SK-N-SH treated with all-trans-retinoic acid at 6 μM for 48 hours (cell line): ENCODE measurements at regions not wholly inside any gene's neighbourhood (a gene's known extent, or its start where the extent isn't known, plus 50 kb on each side); places are given as distances from the start of the nearest gene placed in this dataset.

ENCODE experiments used
- ATAC-seq: fragments of 200-7000 bp; cut with Tn5 transposase; 3 replicates; pipeline ENCODE4 v1.9.1; 2020; ENCODE audit warnings: mild to moderate bottlenecking, moderate library complexity
- ARNTL ChIP-seq: fragments of 450-650 bp; formaldehyde crosslinking; IDR thresholded peaks from 2 replicates; pipeline ENCODE4 v1.5.0; 2020; ENCODE audit warnings: low read depth, mild to moderate bottlenecking, moderate library complexity, borderline replicate concordance
- BACH2 ChIP-seq: fragments of 250-450 bp; sonication (Bioruptor Pico); IDR thresholded peaks from 2 replicates; pipeline ENCODE4 v1.9.0; 2021; ENCODE audit warnings: mild to moderate bottlenecking, borderline replicate concordance
- CSDC2 ChIP-seq: fragments of 250-450 bp; sonication (Bioruptor Pico); IDR thresholded peaks from 2 replicates; pipeline ENCODE4 v1.5.0; 2020; ENCODE audit warnings: mild to moderate bottlenecking, moderate library complexity
- GLIS3 ChIP-seq: fragments of 250-450 bp; sonication (Bioruptor Pico); IDR thresholded peaks from 2 replicates; pipeline ENCODE4 v1.5.0; 2020; ENCODE audit warnings: mild to moderate bottlenecking, moderate library complexity
- ISL1 ChIP-seq: fragments of 250-450 bp; sonication (Bioruptor Pico); IDR thresholded peaks from 2 replicates; pipeline ENCODE4 v2.1.2; 2022; ENCODE audit warnings: mild to moderate bottlenecking, moderate library complexity
- OSR1 ChIP-seq: fragments of 250-450 bp; sonication (Bioruptor Pico); IDR thresholded peaks from 2 replicates; pipeline ENCODE4 v1.8.0; 2022; ENCODE audit warnings: moderate library complexity, mild to moderate bottlenecking, inconsistent platforms
- PPARA ChIP-seq: fragments of 250-450 bp; sonication (Bioruptor Pico); IDR thresholded peaks from 2 replicates; pipeline ENCODE4 v1.5.0; 2020; ENCODE audit warnings: mild to moderate bottlenecking, borderline replicate concordance
- RARB ChIP-seq: fragments of 250-450 bp; sonication (Bioruptor Pico); IDR thresholded peaks from 2 replicates; pipeline ENCODE4 v1.8.0; 2021; ENCODE audit warnings: mild to moderate bottlenecking, moderate library complexity
- SNAI2 ChIP-seq: fragments of 250-450 bp; sonication (Bioruptor Pico); IDR thresholded peaks from 2 replicates; pipeline ENCODE4 v1.5.0; 2020; ENCODE audit warnings: mild to moderate bottlenecking, moderate library complexity
- TOX ChIP-seq: fragments of 250-450 bp; sonication (Bioruptor Pico); IDR thresholded peaks from 2 replicates; pipeline ENCODE4 v1.8.0; 2021; ENCODE audit warnings: mild to moderate bottlenecking, moderate library complexity, borderline replicate concordance
- ZC3H10 ChIP-seq: fragments of 250-450 bp; sonication (Bioruptor Pico); IDR thresholded peaks from 2 replicates; pipeline ENCODE4 v1.5.1; 2021; ENCODE audit warnings: mild to moderate bottlenecking, moderate library complexity
- ZFP3 ChIP-seq: fragments of 250-450 bp; sonication (Bioruptor Pico); IDR thresholded peaks from 2 replicates; pipeline ENCODE4 v1.5.0; 2020; ENCODE audit warnings: mild to moderate bottlenecking, moderate library complexity
- ZFP30 ChIP-seq: fragments of 450-650 bp; formaldehyde crosslinking; IDR thresholded peaks from 2 replicates; pipeline ENCODE4 v1.5.0; 2022; ENCODE audit warnings: mild to moderate bottlenecking, moderate library complexity
- ZNF565 ChIP-seq: fragments of 450-650 bp; formaldehyde crosslinking; conservative IDR thresholded peaks from 2 replicates; pipeline ENCODE4 v1.5.0; 2020; ENCODE audit warnings: low read depth, mild to moderate bottlenecking, moderate library complexity
- ZNF70 ChIP-seq: fragments of 450-650 bp; formaldehyde crosslinking; IDR thresholded peaks from 2 replicates; pipeline ENCODE4 v1.5.0; 2020; ENCODE audit warnings: mild to moderate bottlenecking, moderate library complexity
- ZNF8 ChIP-seq: fragments of 450-650 bp; formaldehyde crosslinking; IDR thresholded peaks from 2 replicates; pipeline ENCODE4 v1.5.0; 2020; ENCODE audit warnings: mild to moderate bottlenecking, moderate library complexity
- TF ChIP-seq, protein P1 (sequence below): fragments of 250-450 bp; sonication (Bioruptor Pico); IDR thresholded peaks from 2 replicates; pipeline ENCODE4 v1.5.1; 2021; ENCODE audit warnings: mild to moderate bottlenecking, moderate library complexity
- TF ChIP-seq, protein P2 (sequence below): fragments of 250-450 bp; sonication (Bioruptor Pico); IDR thresholded peaks from 2 replicates; pipeline ENCODE4 v1.8.0; 2020; ENCODE audit warnings: mild to moderate bottlenecking, moderate library complexity, borderline replicate concordance
- TF ChIP-seq, protein P3 (sequence below): fragments of 250-450 bp; sonication (Bioruptor Pico); IDR thresholded peaks from 2 replicates; pipeline ENCODE4 v1.8.0; 2021; ENCODE audit warnings: low read depth, mild to moderate bottlenecking, moderate library complexity, borderline replicate concordance
- TF ChIP-seq, protein P4 (sequence below): fragments of 250-450 bp; sonication (Bioruptor Pico); IDR thresholded peaks from 2 replicates; pipeline ENCODE4 v1.5.0; 2020; ENCODE audit warnings: mild to moderate bottlenecking, moderate library complexity
- TF ChIP-seq, protein P5 (sequence below): fragments of 250-450 bp; sonication (Bioruptor Pico); IDR thresholded peaks from 2 replicates; pipeline ENCODE4 v1.5.1; 2020; ENCODE audit warnings: low read depth, mild to moderate bottlenecking, moderate library complexity

DNA sequence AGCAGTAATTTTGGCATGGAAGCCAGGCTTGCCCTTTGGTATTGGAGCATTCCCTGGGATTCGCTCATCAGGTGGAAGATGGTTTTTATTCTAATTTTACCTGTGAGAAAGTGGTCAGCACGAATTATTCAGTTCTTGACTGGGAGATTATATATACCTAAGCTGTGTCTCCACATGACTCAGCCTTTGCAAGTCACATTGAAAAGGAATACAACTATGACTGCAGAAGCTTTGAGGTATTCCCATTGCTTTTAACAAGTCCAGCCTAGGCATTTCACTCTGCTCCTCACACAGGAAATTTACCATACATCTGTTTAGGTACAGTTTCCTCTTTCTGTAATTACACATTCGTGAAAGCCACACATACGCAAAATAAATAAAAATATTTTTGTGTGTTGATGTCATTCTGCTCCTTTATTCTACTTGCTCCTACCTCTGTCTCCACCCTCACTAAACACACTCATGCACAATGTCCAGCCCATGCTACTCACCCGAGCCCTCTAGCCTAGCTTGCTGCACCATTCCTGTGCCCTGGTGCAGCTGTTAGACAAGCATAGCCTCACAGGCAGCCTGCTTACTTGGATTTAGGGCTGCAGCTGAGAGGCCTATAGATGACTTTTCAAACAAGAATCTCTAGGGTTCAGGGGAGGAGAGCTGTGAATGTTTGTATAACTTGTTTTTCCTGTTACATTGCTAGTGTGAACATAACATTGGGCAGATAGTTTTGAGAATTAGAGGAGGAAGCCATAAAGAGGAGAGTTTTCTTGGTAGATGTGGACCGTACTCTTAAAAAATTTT is 504.4 kb upstream of the FAT1 start:
- TF ChIP-seq, protein P1, sequence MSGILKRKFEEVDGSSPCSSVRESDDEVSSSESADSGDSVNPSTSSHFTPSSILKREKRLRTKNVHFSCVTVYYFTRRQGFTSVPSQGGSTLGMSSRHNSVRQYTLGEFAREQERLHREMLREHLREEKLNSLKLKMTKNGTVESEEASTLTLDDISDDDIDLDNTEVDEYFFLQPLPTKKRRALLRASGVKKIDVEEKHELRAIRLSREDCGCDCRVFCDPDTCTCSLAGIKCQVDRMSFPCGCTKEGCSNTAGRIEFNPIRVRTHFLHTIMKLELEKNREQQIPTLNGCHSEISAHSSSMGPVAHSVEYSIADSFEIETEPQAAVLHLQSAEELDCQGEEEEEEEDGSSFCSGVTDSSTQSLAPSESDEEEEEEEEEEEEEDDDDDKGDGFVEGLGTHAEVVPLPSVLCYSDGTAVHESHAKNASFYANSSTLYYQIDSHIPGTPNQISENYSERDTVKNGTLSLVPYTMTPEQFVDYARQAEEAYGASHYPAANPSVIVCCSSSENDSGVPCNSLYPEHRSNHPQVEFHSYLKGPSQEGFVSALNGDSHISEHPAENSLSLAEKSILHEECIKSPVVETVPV (CRISPR knock-in tag), result no peak
- TF ChIP-seq ZNF70 (CRISPR knock-in tag) (no peak), OSR1 (CRISPR knock-in tag) (no peak)
- TF ChIP-seq, all 23 proteins: peak for 0
- no peak for ATAC-seq

DNA sequence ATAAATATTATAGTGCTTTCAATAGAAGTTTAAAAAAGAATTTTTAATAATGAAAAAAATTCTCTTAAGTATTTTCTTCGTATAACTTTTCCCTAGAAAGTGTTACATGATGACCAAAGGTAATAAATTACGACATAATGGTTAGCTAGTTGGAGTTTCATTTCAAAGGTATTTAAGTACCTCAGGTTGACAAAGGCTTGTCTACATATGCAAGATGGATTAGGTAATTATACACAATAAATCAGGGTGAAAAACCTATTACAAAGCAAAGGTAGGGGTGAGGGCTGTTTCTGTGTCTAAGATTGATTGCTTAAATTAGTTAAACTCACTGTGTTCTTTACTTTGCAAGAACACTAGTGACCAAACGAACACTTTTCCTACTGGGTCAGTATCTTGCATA is 508.5 kb upstream of the FAT1 start:
- no peak for ATAC-seq
- TF ChIP-seq ZNF70 (CRISPR knock-in tag) (no peak), OSR1 (CRISPR knock-in tag) (no peak), PPARA (no peak), ZNF8 (no peak), ZFP30 (CRISPR knock-in tag) (no peak), ZC3H10 (CRISPR knock-in tag) (no peak), ZNF565 (no peak), RARB (CRISPR knock-in tag) (no peak), ISL1 (CRISPR knock-in tag) (no peak), GLIS3 (CRISPR knock-in tag) (no peak), ZFP3 (CRISPR knock-in tag) (no peak), CSDC2 (CRISPR knock-in tag) (no peak), TOX (no peak), SNAI2 (CRISPR knock-in tag) (no peak), ARNTL (no peak), BACH2 (CRISPR knock-in tag) (no peak)
- TF ChIP-seq, protein P2, sequence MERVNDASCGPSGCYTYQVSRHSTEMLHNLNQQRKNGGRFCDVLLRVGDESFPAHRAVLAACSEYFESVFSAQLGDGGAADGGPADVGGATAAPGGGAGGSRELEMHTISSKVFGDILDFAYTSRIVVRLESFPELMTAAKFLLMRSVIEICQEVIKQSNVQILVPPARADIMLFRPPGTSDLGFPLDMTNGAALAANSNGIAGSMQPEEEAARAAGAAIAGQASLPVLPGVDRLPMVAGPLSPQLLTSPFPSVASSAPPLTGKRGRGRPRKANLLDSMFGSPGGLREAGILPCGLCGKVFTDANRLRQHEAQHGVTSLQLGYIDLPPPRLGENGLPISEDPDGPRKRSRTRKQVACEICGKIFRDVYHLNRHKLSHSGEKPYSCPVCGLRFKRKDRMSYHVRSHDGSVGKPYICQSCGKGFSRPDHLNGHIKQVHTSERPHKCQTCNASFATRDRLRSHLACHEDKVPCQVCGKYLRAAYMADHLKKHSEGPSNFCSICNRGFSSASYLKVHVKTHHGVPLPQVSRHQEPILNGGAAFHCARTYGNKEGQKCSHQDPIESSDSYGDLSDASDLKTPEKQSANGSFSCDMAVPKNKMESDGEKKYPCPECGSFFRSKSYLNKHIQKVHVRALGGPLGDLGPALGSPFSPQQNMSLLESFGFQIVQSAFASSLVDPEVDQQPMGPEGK, result no peak
- TF ChIP-seq, protein P3, sequence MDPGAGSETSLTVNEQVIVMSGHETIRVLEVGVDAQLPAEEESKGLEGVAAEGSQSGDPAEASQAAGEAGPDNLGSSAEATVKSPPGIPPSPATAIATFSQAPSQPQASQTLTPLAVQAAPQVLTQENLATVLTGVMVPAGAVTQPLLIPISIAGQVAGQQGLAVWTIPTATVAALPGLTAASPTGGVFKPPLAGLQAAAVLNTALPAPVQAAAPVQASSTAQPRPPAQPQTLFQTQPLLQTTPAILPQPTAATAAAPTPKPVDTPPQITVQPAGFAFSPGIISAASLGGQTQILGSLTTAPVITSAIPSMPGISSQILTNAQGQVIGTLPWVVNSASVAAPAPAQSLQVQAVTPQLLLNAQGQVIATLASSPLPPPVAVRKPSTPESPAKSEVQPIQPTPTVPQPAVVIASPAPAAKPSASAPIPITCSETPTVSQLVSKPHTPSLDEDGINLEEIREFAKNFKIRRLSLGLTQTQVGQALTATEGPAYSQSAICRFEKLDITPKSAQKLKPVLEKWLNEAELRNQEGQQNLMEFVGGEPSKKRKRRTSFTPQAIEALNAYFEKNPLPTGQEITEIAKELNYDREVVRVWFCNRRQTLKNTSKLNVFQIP (CRISPR knock-in tag), result no peak
- TF ChIP-seq, protein P1 (CRISPR knock-in tag), result no peak
- TF ChIP-seq, protein P4, sequence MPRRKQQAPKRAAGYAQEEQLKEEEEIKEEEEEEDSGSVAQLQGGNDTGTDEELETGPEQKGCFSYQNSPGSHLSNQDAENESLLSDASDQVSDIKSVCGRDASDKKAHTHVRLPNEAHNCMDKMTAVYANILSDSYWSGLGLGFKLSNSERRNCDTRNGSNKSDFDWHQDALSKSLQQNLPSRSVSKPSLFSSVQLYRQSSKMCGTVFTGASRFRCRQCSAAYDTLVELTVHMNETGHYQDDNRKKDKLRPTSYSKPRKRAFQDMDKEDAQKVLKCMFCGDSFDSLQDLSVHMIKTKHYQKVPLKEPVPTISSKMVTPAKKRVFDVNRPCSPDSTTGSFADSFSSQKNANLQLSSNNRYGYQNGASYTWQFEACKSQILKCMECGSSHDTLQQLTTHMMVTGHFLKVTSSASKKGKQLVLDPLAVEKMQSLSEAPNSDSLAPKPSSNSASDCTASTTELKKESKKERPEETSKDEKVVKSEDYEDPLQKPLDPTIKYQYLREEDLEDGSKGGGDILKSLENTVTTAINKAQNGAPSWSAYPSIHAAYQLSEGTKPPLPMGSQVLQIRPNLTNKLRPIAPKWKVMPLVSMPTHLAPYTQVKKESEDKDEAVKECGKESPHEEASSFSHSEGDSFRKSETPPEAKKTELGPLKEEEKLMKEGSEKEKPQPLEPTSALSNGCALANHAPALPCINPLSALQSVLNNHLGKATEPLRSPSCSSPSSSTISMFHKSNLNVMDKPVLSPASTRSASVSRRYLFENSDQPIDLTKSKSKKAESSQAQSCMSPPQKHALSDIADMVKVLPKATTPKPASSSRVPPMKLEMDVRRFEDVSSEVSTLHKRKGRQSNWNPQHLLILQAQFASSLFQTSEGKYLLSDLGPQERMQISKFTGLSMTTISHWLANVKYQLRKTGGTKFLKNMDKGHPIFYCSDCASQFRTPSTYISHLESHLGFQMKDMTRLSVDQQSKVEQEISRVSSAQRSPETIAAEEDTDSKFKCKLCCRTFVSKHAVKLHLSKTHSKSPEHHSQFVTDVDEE (CRISPR knock-in tag), result no peak
- TF ChIP-seq, all 23 proteins: peak for 0

DNA sequence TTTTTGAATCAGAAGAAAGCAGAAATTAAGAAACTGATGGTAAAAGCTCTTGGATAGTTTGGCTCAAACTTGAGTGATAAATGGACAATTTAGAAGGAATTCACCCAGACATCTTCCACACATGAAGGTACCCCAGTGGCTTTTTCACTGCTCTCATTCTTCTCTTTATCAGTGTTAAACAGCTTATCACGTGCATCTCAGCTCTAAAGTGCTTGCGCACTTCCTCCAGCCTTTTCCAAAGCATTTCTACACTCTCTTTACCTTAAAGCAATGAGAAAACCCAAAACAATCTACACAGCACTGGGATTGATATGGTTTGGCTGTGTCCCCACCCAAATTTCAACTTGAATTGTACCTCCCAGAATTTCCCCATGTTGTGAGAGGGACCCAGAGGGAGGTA is 509.1 kb upstream of the FAT1 start:
- ATAC-seq, result no peak
- TF ChIP-seq ARNTL, result no peak
- TF ChIP-seq ZC3H10 (CRISPR knock-in tag), result no peak
- TF ChIP-seq ISL1 (CRISPR knock-in tag), result no peak
- no peak for TF ChIP-seq ZNF565
- TF ChIP-seq, protein P1 (CRISPR knock-in tag), result no peak
- TF ChIP-seq SNAI2 (CRISPR knock-in tag), result no peak
- TF ChIP-seq, protein P5, sequence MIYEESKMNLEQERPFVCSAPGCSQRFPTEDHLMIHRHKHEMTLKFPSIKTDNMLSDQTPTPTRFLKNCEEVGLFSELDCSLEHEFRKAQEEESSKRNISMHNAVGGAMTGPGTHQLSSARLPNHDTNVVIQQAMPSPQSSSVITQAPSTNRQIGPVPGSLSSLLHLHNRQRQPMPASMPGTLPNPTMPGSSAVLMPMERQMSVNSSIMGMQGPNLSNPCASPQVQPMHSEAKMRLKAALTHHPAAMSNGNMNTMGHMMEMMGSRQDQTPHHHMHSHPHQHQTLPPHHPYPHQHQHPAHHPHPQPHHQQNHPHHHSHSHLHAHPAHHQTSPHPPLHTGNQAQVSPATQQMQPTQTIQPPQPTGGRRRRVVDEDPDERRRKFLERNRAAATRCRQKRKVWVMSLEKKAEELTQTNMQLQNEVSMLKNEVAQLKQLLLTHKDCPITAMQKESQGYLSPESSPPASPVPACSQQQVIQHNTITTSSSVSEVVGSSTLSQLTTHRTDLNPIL (CRISPR knock-in tag), result no peak
- TF ChIP-seq, protein P3 (CRISPR knock-in tag), result no peak
